DMS53 treated with DMSO at 0.1 percent for 48 hours (cell line): ENCODE measurements at regions not wholly inside any gene's neighbourhood (a gene's known extent, or its start where the extent isn't known, plus 50 kb on each side); places are given as distances from the start of the nearest gene placed in this dataset.
A peak's percentile ranks its signal among the peaks of the same experiment; 100 is the strongest.
"Not testable (repeated sequence)": the region's sequence is repeated elsewhere in the genome, so short reads cannot be mapped to it uniquely, and the experiment has no call there.

Experiments
- DNase-seq: peaks from one replicate; lab custom pipeline; 2025; ENCODE audit not compliant: unreplicated experiment; lab: John Stamatoyannopoulos, UW

- DNase-seq: not testable (repeated sequence)
These were observed 144.6 kb upstream of the DUSP22 start for GRCh38 chr6:147651-148050.

- DNase-seq: peak; percentile 27
These were observed 144.0 kb upstream of the DUSP22 start for GRCh38 chr6:148051-148984.

DNA sequence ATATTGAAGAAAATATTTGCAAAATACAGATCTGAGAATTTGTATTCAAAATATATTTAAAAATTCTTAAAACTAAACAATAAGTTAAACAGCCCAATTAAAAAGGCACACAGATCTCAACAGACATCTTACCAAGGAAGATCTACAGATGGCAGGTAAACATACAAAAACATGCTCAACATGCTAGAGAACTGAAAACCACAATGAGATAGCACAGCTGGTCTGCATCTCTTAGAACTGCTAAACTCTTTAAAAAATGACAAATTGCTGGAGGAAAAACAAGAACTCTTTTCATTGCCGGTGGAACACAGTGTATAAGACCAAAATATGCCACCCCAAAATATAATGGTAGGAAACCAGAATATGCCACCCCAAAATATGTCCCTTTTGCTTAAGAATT, 142.1 kb upstream of the DUSP22 start:
- not testable (repeated sequence) for DNase-seq

DNA sequence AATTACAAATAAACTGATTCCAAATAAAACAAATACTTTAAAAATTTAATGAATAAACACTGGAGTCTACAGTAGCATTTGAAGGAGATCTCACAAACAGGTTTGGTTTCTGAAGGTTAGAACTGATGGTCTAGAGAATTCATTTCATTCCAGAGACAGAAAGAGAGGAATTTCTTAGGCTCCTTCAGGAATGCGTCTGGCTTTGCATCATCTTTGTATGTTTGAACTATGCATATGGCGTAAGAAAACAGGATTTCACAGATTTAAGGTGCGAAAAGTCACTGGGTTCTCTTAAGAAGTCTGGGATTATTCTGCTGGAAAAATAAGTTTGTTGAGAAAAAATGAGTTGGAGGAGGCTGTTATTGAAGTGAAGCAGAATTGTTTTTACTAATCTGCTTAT, 139.9 kb upstream of the DUSP22 start:
- DNase-seq: not testable (repeated sequence)

DNA sequence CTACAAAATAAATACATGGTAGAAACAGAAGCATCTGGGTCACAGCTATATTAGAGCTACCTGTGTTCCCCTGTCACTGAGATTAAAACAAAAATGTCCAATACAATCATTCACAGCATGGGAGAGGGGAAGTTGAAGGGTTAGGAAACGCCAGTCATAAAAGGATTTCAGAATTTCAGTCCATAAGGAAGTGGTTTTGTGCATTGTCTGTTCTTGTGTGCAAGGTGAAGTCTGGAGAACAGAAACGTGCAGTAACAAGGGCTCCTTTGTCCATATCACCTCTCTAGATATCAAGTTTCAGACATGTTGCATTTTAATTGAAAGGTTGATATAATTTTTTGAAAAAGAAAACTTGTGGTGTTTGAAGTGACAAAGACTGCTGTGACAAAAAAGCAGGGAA, 139.3 kb upstream of the DUSP22 start:
- DNase-seq: not testable (repeated sequence)

- not testable (repeated sequence) for DNase-seq
These were observed 138.4 kb upstream of the DUSP22 start for GRCh38 chr6:153867-154266.

DNA sequence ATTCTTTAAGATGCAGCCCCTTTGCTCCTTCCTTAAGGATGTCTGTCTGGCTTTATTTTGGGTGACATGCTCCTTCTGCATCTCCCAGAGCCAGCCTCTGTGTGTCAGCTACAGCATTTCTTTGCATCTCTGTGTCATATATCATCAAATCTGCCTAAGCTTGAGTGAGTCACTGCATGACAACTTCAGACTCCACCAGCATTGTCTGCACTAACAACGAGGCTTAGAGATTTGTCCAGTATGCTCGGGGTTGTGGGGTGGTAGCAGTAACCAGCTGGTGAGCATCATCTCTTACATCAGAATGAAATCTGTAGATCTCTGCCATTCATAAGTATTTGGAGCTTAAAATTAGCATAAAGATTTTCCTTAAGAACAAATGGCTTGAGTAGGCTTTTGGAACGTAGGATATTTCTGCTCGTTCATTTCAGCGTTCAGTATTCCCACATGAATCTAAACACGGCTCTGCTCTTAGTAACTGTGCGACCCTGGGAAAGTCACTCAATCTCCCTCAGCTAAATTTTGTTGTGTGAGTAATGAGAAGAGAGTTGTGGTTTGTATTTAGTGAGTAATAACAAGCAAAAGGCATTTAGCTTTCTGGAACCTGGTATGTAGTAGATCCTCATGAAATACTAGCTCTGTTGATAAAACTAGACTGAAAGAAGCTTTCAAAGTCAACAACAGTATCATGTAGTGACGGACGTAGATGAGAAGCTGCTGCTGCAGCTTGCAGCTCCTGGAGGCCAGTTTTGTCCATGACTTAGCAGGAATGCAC, 137.8 kb upstream of the DUSP22 start:
- not testable (repeated sequence) for DNase-seq

DNA sequence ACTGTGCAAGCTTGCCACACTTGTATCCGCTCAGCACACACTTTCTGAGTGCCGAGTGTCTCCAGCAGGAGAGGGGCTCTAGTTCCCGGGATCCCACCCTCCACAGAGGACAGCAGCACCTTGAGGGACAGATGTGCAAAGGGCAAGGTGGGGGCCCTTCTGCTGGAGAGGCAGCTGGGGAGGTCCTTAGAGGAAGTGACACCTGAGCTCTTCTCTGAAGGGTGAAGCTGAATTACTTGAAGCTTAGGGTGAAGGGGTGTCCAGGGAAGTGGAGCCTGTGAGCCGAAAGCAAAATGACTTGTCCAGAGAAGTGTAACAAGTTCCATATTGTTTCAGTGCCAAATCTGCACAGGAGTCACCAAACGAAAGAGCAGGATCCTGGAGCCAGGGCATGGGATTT, 136.3 kb upstream of the DUSP22 start:
- DNase-seq: no peak

- DNase-seq: not testable (repeated sequence)
These were observed 135.7 kb upstream of the DUSP22 start for GRCh38 chr6:156441-157140.

DNA sequence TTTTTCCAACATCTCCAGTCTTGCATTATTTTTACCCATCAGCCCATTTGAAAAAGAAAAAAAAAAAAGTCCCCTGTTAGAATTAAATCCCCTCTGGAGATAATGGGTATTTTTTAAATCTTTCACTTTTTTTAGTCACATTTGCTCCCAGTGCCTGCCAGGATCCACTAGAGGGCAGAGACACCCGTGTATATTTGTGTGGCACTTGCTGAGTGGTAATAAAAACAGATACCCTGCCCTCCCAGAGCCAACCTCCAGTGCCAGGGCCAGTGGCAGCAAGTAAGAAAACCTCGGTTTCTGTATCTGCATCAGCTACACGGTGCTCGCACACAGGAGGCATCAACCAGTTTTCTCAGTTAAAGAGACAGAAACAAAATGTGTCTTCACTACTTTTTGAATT, 135.1 kb upstream of the DUSP22 start:
- DNase-seq: not testable (repeated sequence)

DNA sequence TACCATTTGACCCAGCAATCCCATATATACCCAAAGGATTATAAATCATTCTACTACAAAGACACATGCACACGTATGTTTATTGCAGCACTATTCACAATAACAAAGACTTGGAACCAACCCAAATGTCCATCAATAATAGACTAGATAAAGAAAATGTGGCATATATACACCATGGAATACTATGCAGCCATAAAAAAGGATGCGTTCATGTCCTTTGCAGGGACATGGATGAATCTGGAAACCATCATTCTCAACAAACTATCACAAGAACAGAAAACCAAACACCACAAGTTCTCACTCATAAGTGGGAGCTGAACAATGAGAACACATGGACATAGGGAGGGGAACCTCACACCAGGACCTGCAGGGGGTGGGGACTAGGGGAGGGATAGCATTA, 130.6 kb upstream of the DUSP22 start:
- not testable (repeated sequence) for DNase-seq

GRCh38 chr6:164720-165119, 127.6 kb upstream of the DUSP22 start:
- no peak for DNase-seq

DNA sequence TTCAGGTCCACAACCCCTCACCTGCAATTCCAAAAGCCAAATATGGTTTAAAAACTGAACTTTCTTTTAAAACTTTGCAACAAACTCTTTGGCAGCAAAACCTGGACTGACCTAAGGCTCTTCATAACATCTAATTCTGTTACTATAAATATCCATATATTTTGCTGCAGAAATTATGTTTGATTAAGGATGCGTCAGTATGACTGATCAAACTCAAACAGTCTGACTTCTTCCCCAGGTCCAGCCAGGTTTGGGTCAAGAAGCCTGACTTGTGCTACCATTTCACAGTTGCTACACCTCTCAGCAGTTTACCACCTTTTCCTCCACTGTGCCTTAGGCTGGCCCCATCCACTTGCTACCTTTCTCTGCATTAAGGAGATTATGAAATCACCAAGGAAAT, 127.0 kb upstream of the DUSP22 start:
- no peak for DNase-seq

DNA sequence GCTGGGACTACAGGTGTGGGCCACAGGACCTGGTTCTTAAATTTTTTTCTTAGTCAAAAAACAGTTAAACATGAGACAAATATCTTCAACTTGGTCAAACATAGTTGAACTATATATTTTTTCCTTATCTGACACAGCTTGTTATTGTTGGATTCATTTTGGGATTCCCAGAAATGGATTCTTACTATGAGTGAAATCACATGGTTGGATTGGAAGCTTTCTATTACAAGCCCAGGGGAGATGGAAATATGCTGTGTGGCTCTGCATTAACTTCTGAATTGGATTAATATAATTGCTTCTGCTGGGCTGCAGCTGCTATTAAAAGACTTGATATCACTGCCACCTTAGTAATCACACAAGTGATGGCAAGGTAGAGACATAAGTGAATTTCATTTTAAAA, 126.4 kb upstream of the DUSP22 start:
- DNase-seq: no peak

DNA sequence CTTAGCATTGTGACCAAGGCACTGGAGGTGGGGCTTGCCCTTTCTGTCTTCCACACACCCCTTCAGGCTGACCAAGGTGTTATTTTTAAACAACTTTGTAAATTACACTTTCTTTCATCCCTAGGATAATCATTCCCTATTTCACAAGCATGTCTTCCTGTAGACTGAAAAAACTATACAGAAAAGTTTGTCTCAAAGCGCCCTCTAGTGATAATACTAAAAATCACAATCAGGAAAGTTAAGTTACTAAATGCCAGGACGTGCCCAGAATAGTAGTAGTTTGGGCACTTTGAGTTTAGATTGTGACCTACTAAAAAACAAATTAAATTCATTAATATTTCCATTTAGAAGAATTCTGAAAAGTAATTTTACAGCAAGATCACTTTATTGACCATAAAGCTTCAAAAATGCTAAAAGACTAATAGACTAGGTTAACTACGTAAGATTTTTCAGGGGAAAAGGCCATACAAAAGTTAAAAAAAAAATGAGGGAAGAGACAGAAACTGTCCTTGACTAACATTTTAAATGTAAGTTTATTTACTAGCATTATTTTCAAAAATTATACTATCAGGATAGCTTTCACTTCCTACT, 123.3 kb upstream of the DUSP22 start:
- peak; percentile 38 for DNase-seq

DNA sequence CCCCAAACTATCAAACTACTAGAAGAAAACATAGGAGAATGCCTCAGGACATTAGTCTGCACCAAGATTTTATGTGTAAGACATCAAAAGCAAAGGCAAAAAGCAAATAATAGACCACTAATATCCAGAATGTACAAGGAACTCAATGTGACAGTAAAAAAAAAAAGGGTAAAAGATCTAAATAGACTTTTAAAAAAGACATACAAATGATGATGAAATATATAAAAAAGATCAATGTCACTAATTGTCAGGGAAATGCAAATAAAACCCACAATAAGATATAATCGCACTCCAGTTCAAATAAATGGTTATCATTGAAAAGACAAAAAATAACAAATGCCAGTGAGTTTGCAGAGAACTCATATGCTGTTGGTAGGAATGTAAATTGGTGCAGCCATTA, 118.3 kb upstream of the DUSP22 start:
- DNase-seq: no peak

- DNase-seq: no peak
These were observed 116.6 kb upstream of the DUSP22 start for GRCh38 chr6:175680-176079.

GRCh38 chr6:176766-177165, 115.5 kb upstream of the DUSP22 start:
- no peak for DNase-seq

DNA sequence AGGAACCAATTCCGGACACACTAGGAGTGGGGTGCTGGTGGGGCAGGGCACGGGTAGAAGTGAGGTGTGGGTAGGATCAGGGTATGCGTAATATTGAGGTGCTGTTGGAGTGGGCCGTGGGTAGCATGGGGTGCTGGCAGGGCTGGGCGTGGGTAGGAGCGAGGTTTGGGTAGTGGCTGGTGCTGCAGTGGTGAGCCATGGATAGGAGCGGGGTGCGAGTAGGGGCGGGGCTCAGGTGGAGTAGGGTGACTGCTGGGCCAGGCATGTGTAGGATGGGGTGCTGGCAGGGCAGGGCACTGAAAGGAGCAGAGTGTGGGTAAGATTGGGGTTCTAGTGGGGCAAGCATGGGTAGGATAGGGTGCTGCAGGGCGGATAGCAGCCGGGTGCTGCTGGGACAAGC, 114.2 kb upstream of the DUSP22 start:
- no peak for DNase-seq

GRCh38 chr6:178929-179328, 113.4 kb upstream of the DUSP22 start:
- not testable (repeated sequence) for DNase-seq

- DNase-seq: no peak
These were observed 112.8 kb upstream of the DUSP22 start for GRCh38 chr6:179340-179950.
